HepG2 (cell line): ENCODE measurements at regions not wholly inside any gene's neighbourhood (a gene's known extent, or its start where the extent isn't known, plus 50 kb on each side); places are given as distances from the start of the nearest gene placed in this dataset.

Experiments
- CBX5 ChIP-seq: sonication (generic); formaldehyde crosslinking; IDR thresholded peaks from 2 replicates; pipeline ENCODE4 v1.4.0; 2020; ENCODE audit warnings: missing genetic modification reagents, borderline replicate concordance
- ONECUT2 ChIP-seq: sonication (generic); formaldehyde crosslinking; IDR thresholded peaks from 2 replicates; pipeline ENCODE4 v1.4.0; 2020; ENCODE audit warnings: missing genetic modification reagents
- PHF5A ChIP-seq: IDR thresholded peaks from one replicate; pipeline ENCODE4 v1.6.1; 2018; ENCODE audit warnings: low read depth, missing genetic modification reagents; ENCODE audit not compliant: unreplicated experiment
- POLR2AphosphoS2 ChIP-seq: IDR thresholded peaks from 2 replicates; pipeline ENCODE4 v1.6.1; 2011; ENCODE audit warnings: low read depth, low read length, improper control_type of control experiment
- TF ChIP-seq, protein P1 (sequence below): sonication (generic); formaldehyde crosslinking; IDR thresholded peaks from 2 replicates; pipeline ENCODE4 v1.4.0; 2020; ENCODE audit warnings: missing genetic modification reagents
- TF ChIP-seq, protein P2 (sequence below): sonication (generic); formaldehyde crosslinking; IDR thresholded peaks from 2 replicates; pipeline ENCODE4 v1.5.1; 2020; ENCODE audit warnings: mild to moderate bottlenecking, missing genetic modification reagents, moderate library complexity

DNA sequence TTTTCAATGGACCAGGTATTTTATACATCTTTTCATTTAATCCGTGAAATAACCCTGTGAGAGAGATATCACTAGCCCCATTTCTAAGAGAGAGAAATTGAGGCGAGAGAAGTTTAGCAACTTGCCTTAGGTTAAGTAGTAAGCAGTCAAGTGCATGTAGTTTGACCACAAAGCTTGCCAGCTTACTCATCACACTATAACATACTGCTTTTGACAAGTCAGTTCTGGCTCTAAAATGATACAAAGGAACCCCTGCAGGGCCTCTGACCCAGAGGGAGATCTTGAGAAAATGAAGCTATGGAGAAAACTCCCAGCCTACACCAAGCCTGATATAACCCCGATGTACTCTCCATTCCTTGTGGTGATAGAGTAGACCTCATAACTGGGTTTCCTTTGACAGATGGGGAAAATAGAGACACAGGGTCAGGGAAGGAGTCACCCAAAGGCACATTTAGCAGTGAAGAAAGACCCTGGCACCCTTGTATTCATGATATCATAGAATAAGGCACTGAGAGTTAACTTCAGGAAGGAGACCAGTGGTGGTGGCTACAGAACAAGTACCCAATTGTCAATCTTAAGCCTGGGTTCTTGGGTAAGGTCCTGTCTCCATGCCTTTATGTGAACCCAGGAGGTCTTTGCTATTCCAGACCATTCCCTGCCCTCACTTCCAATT lies 60.2 kb upstream of the MSN start (continued):
- TF ChIP-seq, protein P1, sequence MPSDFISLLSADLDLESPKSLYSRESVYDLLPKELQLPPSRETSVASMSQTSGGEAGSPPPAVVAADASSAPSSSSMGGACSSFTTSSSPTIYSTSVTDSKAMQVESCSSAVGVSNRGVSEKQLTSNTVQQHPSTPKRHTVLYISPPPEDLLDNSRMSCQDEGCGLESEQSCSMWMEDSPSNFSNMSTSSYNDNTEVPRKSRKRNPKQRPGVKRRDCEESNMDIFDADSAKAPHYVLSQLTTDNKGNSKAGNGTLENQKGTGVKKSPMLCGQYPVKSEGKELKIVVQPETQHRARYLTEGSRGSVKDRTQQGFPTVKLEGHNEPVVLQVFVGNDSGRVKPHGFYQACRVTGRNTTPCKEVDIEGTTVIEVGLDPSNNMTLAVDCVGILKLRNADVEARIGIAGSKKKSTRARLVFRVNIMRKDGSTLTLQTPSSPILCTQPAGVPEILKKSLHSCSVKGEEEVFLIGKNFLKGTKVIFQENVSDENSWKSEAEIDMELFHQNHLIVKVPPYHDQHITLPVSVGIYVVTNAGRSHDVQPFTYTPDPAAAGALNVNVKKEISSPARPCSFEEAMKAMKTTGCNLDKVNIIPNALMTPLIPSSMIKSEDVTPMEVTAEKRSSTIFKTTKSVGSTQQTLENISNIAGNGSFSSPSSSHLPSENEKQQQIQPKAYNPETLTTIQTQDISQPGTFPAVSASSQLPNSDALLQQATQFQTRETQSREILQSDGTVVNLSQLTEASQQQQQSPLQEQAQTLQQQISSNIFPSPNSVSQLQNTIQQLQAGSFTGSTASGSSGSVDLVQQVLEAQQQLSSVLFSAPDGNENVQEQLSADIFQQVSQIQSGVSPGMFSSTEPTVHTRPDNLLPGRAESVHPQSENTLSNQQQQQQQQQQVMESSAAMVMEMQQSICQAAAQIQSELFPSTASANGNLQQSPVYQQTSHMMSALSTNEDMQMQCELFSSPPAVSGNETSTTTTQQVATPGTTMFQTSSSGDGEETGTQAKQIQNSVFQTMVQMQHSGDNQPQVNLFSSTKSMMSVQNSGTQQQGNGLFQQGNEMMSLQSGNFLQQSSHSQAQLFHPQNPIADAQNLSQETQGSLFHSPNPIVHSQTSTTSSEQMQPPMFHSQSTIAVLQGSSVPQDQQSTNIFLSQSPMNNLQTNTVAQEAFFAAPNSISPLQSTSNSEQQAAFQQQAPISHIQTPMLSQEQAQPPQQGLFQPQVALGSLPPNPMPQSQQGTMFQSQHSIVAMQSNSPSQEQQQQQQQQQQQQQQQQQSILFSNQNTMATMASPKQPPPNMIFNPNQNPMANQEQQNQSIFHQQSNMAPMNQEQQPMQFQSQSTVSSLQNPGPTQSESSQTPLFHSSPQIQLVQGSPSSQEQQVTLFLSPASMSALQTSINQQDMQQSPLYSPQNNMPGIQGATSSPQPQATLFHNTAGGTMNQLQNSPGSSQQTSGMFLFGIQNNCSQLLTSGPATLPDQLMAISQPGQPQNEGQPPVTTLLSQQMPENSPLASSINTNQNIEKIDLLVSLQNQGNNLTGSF (CRISPR knock-in tag) = no peak
- TF ChIP-seq PHF5A (CRISPR knock-in tag) (no peak), ONECUT2 (no peak), POLR2AphosphoS2 (no peak), CBX5 (CRISPR knock-in tag) (no peak)
- TF ChIP-seq, protein P2, sequence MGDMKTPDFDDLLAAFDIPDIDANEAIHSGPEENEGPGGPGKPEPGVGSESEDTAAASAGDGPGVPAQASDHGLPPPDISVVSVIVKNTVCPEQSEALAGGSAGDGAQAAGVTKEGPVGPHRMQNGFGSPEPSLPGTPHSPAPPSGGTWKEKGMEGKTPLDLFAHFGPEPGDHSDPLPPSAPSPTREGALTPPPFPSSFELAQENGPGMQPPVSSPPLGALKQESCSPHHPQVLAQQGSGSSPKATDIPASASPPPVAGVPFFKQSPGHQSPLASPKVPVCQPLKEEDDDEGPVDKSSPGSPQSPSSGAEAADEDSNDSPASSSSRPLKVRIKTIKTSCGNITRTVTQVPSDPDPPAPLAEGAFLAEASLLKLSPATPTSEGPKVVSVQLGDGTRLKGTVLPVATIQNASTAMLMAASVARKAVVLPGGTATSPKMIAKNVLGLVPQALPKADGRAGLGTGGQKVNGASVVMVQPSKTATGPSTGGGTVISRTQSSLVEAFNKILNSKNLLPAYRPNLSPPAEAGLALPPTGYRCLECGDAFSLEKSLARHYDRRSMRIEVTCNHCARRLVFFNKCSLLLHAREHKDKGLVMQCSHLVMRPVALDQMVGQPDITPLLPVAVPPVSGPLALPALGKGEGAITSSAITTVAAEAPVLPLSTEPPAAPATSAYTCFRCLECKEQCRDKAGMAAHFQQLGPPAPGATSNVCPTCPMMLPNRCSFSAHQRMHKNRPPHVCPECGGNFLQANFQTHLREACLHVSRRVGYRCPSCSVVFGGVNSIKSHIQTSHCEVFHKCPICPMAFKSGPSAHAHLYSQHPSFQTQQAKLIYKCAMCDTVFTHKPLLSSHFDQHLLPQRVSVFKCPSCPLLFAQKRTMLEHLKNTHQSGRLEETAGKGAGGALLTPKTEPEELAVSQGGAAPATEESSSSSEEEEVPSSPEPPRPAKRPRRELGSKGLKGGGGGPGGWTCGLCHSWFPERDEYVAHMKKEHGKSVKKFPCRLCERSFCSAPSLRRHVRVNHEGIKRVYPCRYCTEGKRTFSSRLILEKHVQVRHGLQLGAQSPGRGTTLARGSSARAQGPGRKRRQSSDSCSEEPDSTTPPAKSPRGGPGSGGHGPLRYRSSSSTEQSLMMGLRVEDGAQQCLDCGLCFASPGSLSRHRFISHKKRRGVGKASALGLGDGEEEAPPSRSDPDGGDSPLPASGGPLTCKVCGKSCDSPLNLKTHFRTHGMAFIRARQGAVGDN (CRISPR knock-in tag) = no peak
